ENCODE measurements at regions not wholly inside any gene's neighbourhood (a gene's known extent, or its start where the extent isn't known, plus 50 kb on each side); places are given as distances from the start of the nearest gene placed in this dataset.

GRCh38 chr2:194706179-194706578 is 950.8 kb upstream of the SLC39A10 start:
- no peak for DNase-seq (ENCODE audit: low read depth)

GRCh38 chr2:194705398-194705797 is 951.6 kb upstream of the SLC39A10 start:
- DNase-seq (ENCODE audit: low read depth), result no peak
- H3K4me3 ChIP-seq (ENCODE audit: low read length), result no peak overlapping the region

More at GRCh38 chr2:194706179-194706578, 950.8 kb upstream of the SLC39A10 start:
- no peak for TF ChIP-seq CTCF (conservative IDR thresholded peaks at IDR 0.05; ENCODE audit: low read length)
- no peak overlapping the region for H3K4me3 ChIP-seq (ENCODE audit: low read length)

GRCh38 chr2:194700726-194701125 is 956.3 kb upstream of the SLC39A10 start:
- no peak for TF ChIP-seq CTCF (conservative IDR thresholded peaks at IDR 0.05; ENCODE audit: low read length)
- no peak for DNase-seq (ENCODE audit: low read depth)
- H3K4me3 ChIP-seq (ENCODE audit: low read length), result no peak overlapping the region

More at GRCh38 chr2:194705398-194705797, 951.6 kb upstream of the SLC39A10 start:
- TF ChIP-seq CTCF (conservative IDR thresholded peaks at IDR 0.05; ENCODE audit: low read length), result no peak

GRCh38 chr2:194700116-194700515 is 956.9 kb upstream of the SLC39A10 start:
- DNase-seq (ENCODE audit: low read depth), result no peak
- no peak for TF ChIP-seq CTCF (conservative IDR thresholded peaks at IDR 0.05; ENCODE audit: low read length)
- H3K4me3 ChIP-seq (ENCODE audit: low read length), result no peak overlapping the region

- no peak for TF ChIP-seq CTCF (conservative IDR thresholded peaks at IDR 0.05; ENCODE audit: low read length)
- DNase-seq (ENCODE audit: low read depth), result no peak
- no peak overlapping the region for H3K4me3 ChIP-seq (ENCODE audit: low read length)
Observed at GRCh38 chr2:194698012-194698411, 959.0 kb upstream of the SLC39A10 start.

- H3K4me3 ChIP-seq (ENCODE audit: low read length), result no peak overlapping the region
- DNase-seq (ENCODE audit: low read depth), result no peak
- TF ChIP-seq CTCF (conservative IDR thresholded peaks at IDR 0.05; ENCODE audit: low read length), result no peak
Observed at GRCh38 chr2:194697439-194697838, 959.6 kb upstream of the SLC39A10 start.

GRCh38 chr2:194696690-194697089 is 960.3 kb upstream of the SLC39A10 start:
- no peak for DNase-seq (ENCODE audit: low read depth)
- TF ChIP-seq CTCF (conservative IDR thresholded peaks at IDR 0.05; ENCODE audit: low read length), result no peak
- H3K4me3 ChIP-seq (ENCODE audit: low read length), result no peak overlapping the region
